ENCODE measurements at regions not wholly inside any gene's neighbourhood (a gene's known extent, or its start where the extent isn't known, plus 50 kb on each side); places are given as distances from the start of the nearest gene placed in this dataset.

GRCh38 chr13:23497191-23497590 lies 63.7 kb upstream of the SACS start:
- no peak for TF ChIP-seq MAX (IDR thresholded peaks at IDR 0.05)
- TF ChIP-seq TAF1 (IDR thresholded peaks at IDR 0.05; ENCODE audit: low read depth): no peak
- TF ChIP-seq RAD21 (IDR thresholded peaks at IDR 0.05; ENCODE audit: low read depth): no peak
- no peak for TF ChIP-seq YY1 (IDR thresholded peaks at IDR 0.05; ENCODE audit: low read depth)
- no peak for TF ChIP-seq NFIC (IDR thresholded peaks at IDR 0.05)
- no peak for TF ChIP-seq EGR1 (IDR thresholded peaks at IDR 0.05)
- no peak for TF ChIP-seq EP300 (IDR thresholded peaks at IDR 0.05; ENCODE audit: borderline replicate concordance)
- TF ChIP-seq TCF12 (IDR thresholded peaks at IDR 0.05; ENCODE audit: low read depth): no peak
- TF ChIP-seq REST (IDR thresholded peaks at IDR 0.05; ENCODE audit: low read depth): no peak
- TF ChIP-seq CREB1 (IDR thresholded peaks at IDR 0.05; ENCODE audit: low read depth): no peak
- TF ChIP-seq ZBTB7A (IDR thresholded peaks at IDR 0.05; ENCODE audit: low read depth): no peak
- no peak for TF ChIP-seq TEAD4 (IDR thresholded peaks at IDR 0.05)

All from Ishikawa (cell line).